CD14-positive monocyte (primary cell): ENCODE measurements at regions not wholly inside any gene's neighbourhood (a gene's known extent, or its start where the extent isn't known, plus 50 kb on each side); places are given as distances from the start of the nearest gene placed in this dataset.

Source experiments
- DNase-seq, 3 donors: peaks; one replicate each; pipeline ENCODE4 v3.0.0-alpha.2; 2011 to 2022
- H2AFZ ChIP-seq: 2 replicates; pipeline ENCODE4 v1.6.0; 2012; ENCODE audit warnings: mild to moderate bottlenecking, low read depth, low read length, inconsistent platforms; ENCODE audit not compliant: insufficient read depth, poor library complexity, severe bottlenecking
- H3K27ac ChIP-seq, 2 donors: 1 replicate in 1 of 2; 2 replicates in 1 of 2; pipeline ENCODE4 v1.5.1; 2012 to 2013; ENCODE audit warnings: low read length in 2 of 2, control low read depth in 1 of 2, inconsistent platforms in 1 of 2, low read depth in 1 of 2, mild to moderate bottlenecking in 1 of 2
- H3K27me3 ChIP-seq, 2 donors: one replicate each; pipeline versions ENCODE4 v1.6.0 to v1.6.1; 2011 to 2013; ENCODE audit warnings: low read length in 2 of 2; ENCODE audit not compliant: control insufficient read depth in 2 of 2, insufficient read depth in 2 of 2
- H3K36me3 ChIP-seq, 2 donors: replicated peaks in 1 of 2; 1 replicate in 1 of 2; 2 replicates in 1 of 2; pipeline versions ENCODE4 v1.5.1 to v1.6.1; 2012 to 2013; ENCODE audit warnings: low read length in 2 of 2, control low read depth in 1 of 2, inconsistent platforms in 1 of 2, mild to moderate bottlenecking in 1 of 2; ENCODE audit not compliant: insufficient read depth in 2 of 2, control insufficient read depth in 1 of 2
- H3K4me1 ChIP-seq, 2 donors: 1 replicate in 1 of 2; 2 replicates in 1 of 2; pipeline versions ENCODE4 v1.5.1 to v1.6.1; 2012 to 2013; ENCODE audit warnings: low read length in 2 of 2, control low read depth in 1 of 2, inconsistent platforms in 1 of 2, mild to moderate bottlenecking in 1 of 2, moderate library complexity in 1 of 2; ENCODE audit not compliant: insufficient read depth in 2 of 2, control insufficient read depth in 1 of 2
- H3K4me2 ChIP-seq: replicated peaks from 2 replicates; pipeline ENCODE3; 2012; ENCODE audit warnings: low read length, moderate library complexity, mild to moderate bottlenecking; ENCODE audit not compliant: poor library complexity, severe bottlenecking; ENCODE audit errors: extremely low read depth
- H3K4me3 ChIP-seq, 3 experiments: fragments of 200-600 bp in 1 of 3; sonication (generic) in 1 of 3; replicated peaks in 1 of 3; 1 replicate in 2 of 3; 2 replicates in 1 of 3; pipeline ENCODE4 v1.5.1; 2011 to 2013; ENCODE audit warnings: low read length in 3 of 3, mild to moderate bottlenecking in 3 of 3, control low read depth in 2 of 3, low read depth in 2 of 3, inconsistent platforms in 1 of 3, moderate library complexity in 1 of 3
- H3K79me2 ChIP-seq: 2 replicates; pipeline ENCODE4 v1.6.0; 2012; ENCODE audit warnings: mild to moderate bottlenecking, control low read depth, inconsistent platforms, low read length, moderate library complexity; ENCODE audit not compliant: insufficient read depth
- H3K9ac ChIP-seq: 2 replicates; pipeline ENCODE4 v1.6.0; 2017; ENCODE audit warnings: low read length, mild to moderate bottlenecking; ENCODE audit not compliant: insufficient read depth, poor library complexity, severe bottlenecking
- H3K9me3 ChIP-seq, 2 donors: replicated peaks in 1 of 2; 1 replicate in 1 of 2; 2 replicates in 1 of 2; pipeline versions ENCODE4 v1.5.1 to v1.6.1; 2012 to 2013; ENCODE audit warnings: low read length in 2 of 2, control low read depth in 1 of 2; ENCODE audit not compliant: control insufficient read depth in 1 of 2, insufficient read depth in 1 of 2
- H4K20me1 ChIP-seq: 2 replicates; pipeline ENCODE4 v1.6.0; 2012; ENCODE audit warnings: mild to moderate bottlenecking, low read length, control low read depth, moderate library complexity; ENCODE audit not compliant: insufficient read depth
- H3K27ac Mint-ChIP-seq, 7 donors: one replicate each; pipeline ENCODE4 v1.8.0; 2020; ENCODE audit warnings: mild to moderate bottlenecking in 7 of 7, mixed read lengths in 7 of 7, moderate library complexity in 6 of 7, inconsistent platforms in 2 of 7
- H3K27me3 Mint-ChIP-seq, 3 donors: one replicate each; pipeline ENCODE4 v1.8.0; 2021 to 2022; ENCODE audit warnings: low read depth in 3 of 3, mild to moderate bottlenecking in 3 of 3, mixed read lengths in 3 of 3, moderate library complexity in 3 of 3, inconsistent platforms in 1 of 3
- H3K36me3 Mint-ChIP-seq, 2 donors: one replicate each; pipeline ENCODE4 v1.8.0; 2020; ENCODE audit warnings: mixed read lengths in 2 of 2, inconsistent platforms in 1 of 2, mild to moderate bottlenecking in 1 of 2
- H3K4me1 Mint-ChIP-seq: one replicate; pipeline ENCODE4 v1.8.0; 2020; ENCODE audit warnings: mild to moderate bottlenecking, mixed read lengths
- H3K4me3 Mint-ChIP-seq, 2 donors: one replicate each; pipeline ENCODE4 v1.8.0; 2020; ENCODE audit warnings: mild to moderate bottlenecking in 2 of 2, mixed read lengths in 2 of 2, moderate library complexity in 1 of 2
- H3K9me3 Mint-ChIP-seq, 7 donors: one replicate each; pipeline ENCODE4 v1.8.0; 2020 to 2022; ENCODE audit warnings: mixed read lengths in 7 of 7, mild to moderate bottlenecking in 6 of 7, moderate library complexity in 6 of 7, inconsistent platforms in 2 of 7
- CTCF ChIP-seq: fragments of 200-600 bp; IDR thresholded peaks from one replicate; pipeline ENCODE4 v1.8.0; 2022; ENCODE audit warnings: antibody characterized with exemption, mild to moderate bottlenecking
- WGBS: methylation state at CpG from one replicate; pipeline ENCODE4 v1.1.5; 2013; ENCODE audit warnings: missing lambda C conversion rate; ENCODE audit not compliant: insufficient coverage; 5-methylcytosine and 5-hydroxymethylcytosine counted together
- intact Hi-C, 2 donors: fragments of 100-400 bp; cut with micrococcal nuclease; formaldehyde crosslinking; loops; one replicate each; pipeline versions ENCODE4 v1.15.0 to v1.15.1; 2023

- Histone ChIP-seq H3K9ac (no peak overlapping the region), H3K36me3 (no peaks in the 10 kb centered on the region), H3K4me3 (no peak overlapping the region), H3K79me2 (no peaks in the 10 kb centered on the region), H3K4me2 (no peak overlapping the region), H3K27me3 (no peaks in the 10 kb centered on the region), H3K4me1 (no peaks in the 10 kb centered on the region), H4K20me1 (no peaks in the 10 kb centered on the region), H3K27ac (no peak overlapping the region), H2AFZ (no peak overlapping the region), H3K9me3 (peaks cover 7 to 16% of the 10 kb centered on the region in 2 donors)
- Mint-ChIP-seq H3K4me3 (no peak overlapping the region), H3K4me1 (no peaks in the 10 kb centered on the region), H3K27me3 (peaks cover 0 to 2% (median 0%) of the 10 kb centered on the region in 3 donors), H3K36me3 (no peaks in the 10 kb centered on the region), H3K27ac (no peak overlapping the region), H3K9me3 (peaks cover 16 to 29% (median 24%) of the 10 kb centered on the region in 7 donors)
- no peak for DNase-seq
- intact Hi-C loops, result no loop called here
- TF ChIP-seq CTCF, result no peak
- no CpG with 5 or more reads among the region's 3 CpGs for WGBS
Measured at GRCh38 chr6:40180271-40180670, 246.0 kb upstream of the MOCS1 start.

- no peak overlapping the region for H3K4me3 ChIP-seq
Measured at GRCh38 chr6:40179496-40179895, 245.2 kb upstream of the MOCS1 start.

More at GRCh38 chr6:40179496-40179895, 245.2 kb upstream of the MOCS1 start:
- no CpG with 5 or more reads among the region's 1 CpG for WGBS
- no peak overlapping the region for H3K4me3 Mint-ChIP-seq
- no peak overlapping the region for H3K4me2 ChIP-seq
- peaks cover 13 to 28% (median 24%) of the 10 kb centered on the region in 7 donors for H3K9me3 Mint-ChIP-seq
- no peaks in the 10 kb centered on the region for H3K4me1 ChIP-seq
- peaks cover 0 to 2% (median 0%) of the 10 kb centered on the region in 3 donors for H3K27me3 Mint-ChIP-seq
- no peak for DNase-seq
- H3K27ac ChIP-seq, result no peak overlapping the region
- H3K27me3 ChIP-seq, result no peaks in the 10 kb centered on the region
- H2AFZ ChIP-seq, result no peak overlapping the region
- H3K27ac Mint-ChIP-seq, result no peak overlapping the region
- no peak overlapping the region for H3K9ac ChIP-seq
- no peaks in the 10 kb centered on the region for H3K36me3 ChIP-seq
- TF ChIP-seq CTCF, result no peak
- no peaks in the 10 kb centered on the region for H3K4me1 Mint-ChIP-seq
- intact Hi-C loops, result no loop called here
- no peaks in the 10 kb centered on the region for H4K20me1 ChIP-seq
- H3K79me2 ChIP-seq, result no peaks in the 10 kb centered on the region
- H3K9me3 ChIP-seq, result peaks cover 7 to 16% of the 10 kb centered on the region in 2 donors
- H3K36me3 Mint-ChIP-seq, result no peaks in the 10 kb centered on the region
